Astrocyte (in vitro differentiated cells and primary cell): ENCODE measurements at regions not wholly inside any gene's neighbourhood (a gene's known extent, or its start where the extent isn't known, plus 50 kb on each side); places are given as distances from the start of the nearest gene placed in this dataset.

ENCODE experiments used
- EZH2 ChIP-seq: IDR thresholded peaks from 2 replicates; pipeline ENCODE4 v1.6.1; 2012; ENCODE audit warnings: mild to moderate bottlenecking, low read length, inconsistent platforms; ENCODE audit not compliant: insufficient read depth
- TF ChIP-seq, protein P1 (sequence below): IDR thresholded peaks from 2 replicates; pipeline ENCODE4 v1.5.1; 2011; ENCODE audit warnings: low read depth, mild to moderate bottlenecking, inconsistent platforms, low read length, moderate library complexity; ENCODE audit not compliant: insufficient read depth

GRCh38 chr1:195466639-195467038, 1141.6 kb downstream of the KCNT2 start:
- TF ChIP-seq, protein P1, sequence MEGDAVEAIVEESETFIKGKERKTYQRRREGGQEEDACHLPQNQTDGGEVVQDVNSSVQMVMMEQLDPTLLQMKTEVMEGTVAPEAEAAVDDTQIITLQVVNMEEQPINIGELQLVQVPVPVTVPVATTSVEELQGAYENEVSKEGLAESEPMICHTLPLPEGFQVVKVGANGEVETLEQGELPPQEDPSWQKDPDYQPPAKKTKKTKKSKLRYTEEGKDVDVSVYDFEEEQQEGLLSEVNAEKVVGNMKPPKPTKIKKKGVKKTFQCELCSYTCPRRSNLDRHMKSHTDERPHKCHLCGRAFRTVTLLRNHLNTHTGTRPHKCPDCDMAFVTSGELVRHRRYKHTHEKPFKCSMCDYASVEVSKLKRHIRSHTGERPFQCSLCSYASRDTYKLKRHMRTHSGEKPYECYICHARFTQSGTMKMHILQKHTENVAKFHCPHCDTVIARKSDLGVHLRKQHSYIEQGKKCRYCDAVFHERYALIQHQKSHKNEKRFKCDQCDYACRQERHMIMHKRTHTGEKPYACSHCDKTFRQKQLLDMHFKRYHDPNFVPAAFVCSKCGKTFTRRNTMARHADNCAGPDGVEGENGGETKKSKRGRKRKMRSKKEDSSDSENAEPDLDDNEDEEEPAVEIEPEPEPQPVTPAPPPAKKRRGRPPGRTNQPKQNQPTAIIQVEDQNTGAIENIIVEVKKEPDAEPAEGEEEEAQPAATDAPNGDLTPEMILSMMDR, result no peak
- TF ChIP-seq EZH2, result no peak
